Gastrocnemius medialis (tissue), 4 donors: ENCODE measurements at regions not wholly inside any gene's neighbourhood (a gene's known extent, or its start where the extent isn't known, plus 50 kb on each side); places are given as distances from the start of the nearest gene placed in this dataset.

Source experiments
- CTCF ChIP-seq, 5 experiments: fragments of 450-650 bp in 3 of 5; fragments of 200-600 bp in 2 of 5; sonication (generic) in 2 of 5; IDR thresholded peaks in 4 of 5; conservative IDR thresholded peaks in 1 of 5; 1 replicate in 4 of 5; 2 replicates in 1 of 5; pipeline ENCODE4 v1.5.1; 2016 to 2019; ENCODE audit warnings: antibody characterized with exemption in 5 of 5, mild to moderate bottlenecking in 3 of 5, moderate library complexity in 3 of 5
- POLR2A ChIP-seq, 2 donors: fragments of 450-650 bp; IDR thresholded peaks; one replicate each; pipeline ENCODE4 v1.6.1; 2017; ENCODE audit warnings: antibody characterized with exemption in 2 of 2, mild to moderate bottlenecking in 2 of 2, moderate library complexity in 2 of 2

- TF ChIP-seq POLR2A (IDR thresholded peaks at IDR 0.05) (no peak), CTCF (IDR thresholded peaks at IDR 0.05 in 4 of 5, conservative IDR thresholded peaks at IDR 0.05 in 1 of 5) (no peak)
These were observed 172.5 kb upstream of the FOXF1 start for GRCh38 chr16:86337581-86338402.
